Endothelial cell (in vitro differentiated cells): ENCODE measurements at regions not wholly inside any gene's neighbourhood (a gene's known extent, or its start where the extent isn't known, plus 50 kb on each side); places are given as distances from the start of the nearest gene placed in this dataset.

Experiments
- DNase-seq: peaks from one replicate; pipeline ENCODE4 v3.0.0; 2021; ENCODE audit warnings: low spot score
- H3K27ac Mint-ChIP-seq: one replicate; pipeline ENCODE4 v1.8.0; 2021; ENCODE audit warnings: mixed read lengths, inconsistent platforms; ENCODE audit not compliant: unreplicated experiment
- H3K27me3 Mint-ChIP-seq: one replicate; pipeline ENCODE4 v1.8.0; 2021; ENCODE audit warnings: mild to moderate bottlenecking, moderate library complexity, mixed read lengths, inconsistent platforms; ENCODE audit not compliant: unreplicated experiment
- H3K36me3 Mint-ChIP-seq: one replicate; pipeline ENCODE4 v1.8.0; 2021; ENCODE audit warnings: mild to moderate bottlenecking, low read depth, mixed read lengths, inconsistent platforms; ENCODE audit not compliant: unreplicated experiment
- H3K4me1 Mint-ChIP-seq: one replicate; pipeline ENCODE4 v1.8.0; 2021; ENCODE audit warnings: mild to moderate bottlenecking, mixed read lengths, inconsistent platforms; ENCODE audit not compliant: unreplicated experiment
- H3K4me3 Mint-ChIP-seq: one replicate; pipeline ENCODE4 v1.8.0; 2021; ENCODE audit warnings: mild to moderate bottlenecking, mixed read lengths, inconsistent platforms; ENCODE audit not compliant: unreplicated experiment
- H3K9me3 Mint-ChIP-seq: one replicate; pipeline ENCODE4 v1.8.0; 2021; ENCODE audit warnings: mixed read lengths, inconsistent platforms; ENCODE audit not compliant: unreplicated experiment
- TF ChIP-seq, protein P1 (sequence below): fragments of 200-600 bp; sonication (generic); IDR thresholded peaks from one replicate; pipeline ENCODE4 v1.5.0; 2021; ENCODE audit warnings: antibody characterized with exemption; ENCODE audit not compliant: unreplicated experiment

DNA sequence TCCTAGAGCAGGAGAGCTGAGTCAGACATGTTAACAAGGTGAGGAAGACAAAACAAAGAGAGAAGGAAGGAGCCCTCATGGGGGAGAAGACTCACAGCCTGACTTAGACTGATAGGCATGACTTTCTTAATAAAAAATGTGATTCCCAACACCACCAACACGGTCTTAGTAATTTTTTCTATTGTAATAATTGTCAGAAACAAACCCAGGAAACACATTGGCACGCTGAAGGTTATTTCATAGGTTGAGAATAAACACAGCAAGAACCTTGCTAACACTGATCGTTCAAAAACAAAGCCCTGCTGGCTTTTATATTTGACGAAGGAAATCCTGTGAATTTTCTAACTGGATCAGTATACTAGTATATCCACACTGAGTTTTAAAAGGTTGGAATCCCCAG lies 286.8 kb downstream of the HACE1 start:
- H3K27ac Mint-ChIP-seq, result no peak overlapping the region
- H3K9me3 Mint-ChIP-seq, result no peaks in the 10 kb centered on the region
- H3K4me3 Mint-ChIP-seq, result no peak overlapping the region
- TF ChIP-seq, protein P1, sequence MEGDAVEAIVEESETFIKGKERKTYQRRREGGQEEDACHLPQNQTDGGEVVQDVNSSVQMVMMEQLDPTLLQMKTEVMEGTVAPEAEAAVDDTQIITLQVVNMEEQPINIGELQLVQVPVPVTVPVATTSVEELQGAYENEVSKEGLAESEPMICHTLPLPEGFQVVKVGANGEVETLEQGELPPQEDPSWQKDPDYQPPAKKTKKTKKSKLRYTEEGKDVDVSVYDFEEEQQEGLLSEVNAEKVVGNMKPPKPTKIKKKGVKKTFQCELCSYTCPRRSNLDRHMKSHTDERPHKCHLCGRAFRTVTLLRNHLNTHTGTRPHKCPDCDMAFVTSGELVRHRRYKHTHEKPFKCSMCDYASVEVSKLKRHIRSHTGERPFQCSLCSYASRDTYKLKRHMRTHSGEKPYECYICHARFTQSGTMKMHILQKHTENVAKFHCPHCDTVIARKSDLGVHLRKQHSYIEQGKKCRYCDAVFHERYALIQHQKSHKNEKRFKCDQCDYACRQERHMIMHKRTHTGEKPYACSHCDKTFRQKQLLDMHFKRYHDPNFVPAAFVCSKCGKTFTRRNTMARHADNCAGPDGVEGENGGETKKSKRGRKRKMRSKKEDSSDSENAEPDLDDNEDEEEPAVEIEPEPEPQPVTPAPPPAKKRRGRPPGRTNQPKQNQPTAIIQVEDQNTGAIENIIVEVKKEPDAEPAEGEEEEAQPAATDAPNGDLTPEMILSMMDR, result no peak
- no peak for DNase-seq
- peaks cover 3% of the 10 kb centered on the region for H3K27me3 Mint-ChIP-seq
- no peaks in the 10 kb centered on the region for H3K36me3 Mint-ChIP-seq
- peaks cover 3% of the 10 kb centered on the region for H3K4me1 Mint-ChIP-seq

DNA sequence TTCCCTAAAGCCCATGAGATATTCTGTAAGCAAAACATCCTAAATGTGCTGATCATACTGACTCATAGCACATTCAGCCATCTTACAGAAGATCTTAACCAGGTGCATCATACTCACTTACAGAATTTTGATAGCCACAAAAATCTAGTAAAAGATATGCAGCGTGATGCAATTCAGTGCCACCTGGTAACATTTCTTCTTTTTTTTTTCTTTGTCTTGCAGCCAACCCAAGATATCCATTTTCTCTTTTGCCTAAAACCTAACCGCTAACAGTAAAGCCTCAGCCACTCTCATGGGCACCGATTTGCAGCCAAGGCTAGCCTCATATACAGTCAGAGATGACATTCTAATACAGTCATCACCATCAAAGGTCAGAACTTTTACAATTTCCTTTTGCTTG lies 293.3 kb downstream of the HACE1 start:
- no peaks in the 10 kb centered on the region for H3K9me3 Mint-ChIP-seq
- H3K4me1 Mint-ChIP-seq, result peaks cover 5% of the 10 kb centered on the region
- H3K36me3 Mint-ChIP-seq, result no peaks in the 10 kb centered on the region
- no peaks in the 10 kb centered on the region for H3K27me3 Mint-ChIP-seq
- DNase-seq, result no peak
- H3K4me3 Mint-ChIP-seq, result no peak overlapping the region
- TF ChIP-seq, protein P1, result no peak
- no peak overlapping the region for H3K27ac Mint-ChIP-seq

DNA sequence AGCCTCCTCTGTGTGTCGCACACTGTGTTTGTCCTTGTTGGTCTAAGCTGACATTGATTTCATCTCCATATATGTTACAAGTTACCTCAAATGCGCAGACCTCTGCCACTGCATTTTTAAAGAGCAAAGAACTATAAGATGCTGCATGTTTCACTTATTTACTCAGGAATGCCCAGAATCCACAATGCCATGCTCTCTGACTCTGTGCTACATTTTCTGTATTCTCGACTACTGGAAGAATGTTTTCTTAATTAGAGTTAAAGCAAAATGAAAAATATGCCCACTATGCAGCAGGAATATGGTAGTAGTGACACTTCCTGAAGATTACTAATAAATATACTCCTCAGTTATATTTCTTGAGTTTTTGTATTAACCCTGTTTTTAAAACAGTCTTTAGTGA lies 296.4 kb downstream of the HACE1 start:
- H3K27ac Mint-ChIP-seq, result no peak overlapping the region
- H3K36me3 Mint-ChIP-seq, result no peaks in the 10 kb centered on the region
- no peak overlapping the region for H3K4me3 Mint-ChIP-seq
- DNase-seq, result no peak
- no peaks in the 10 kb centered on the region for H3K27me3 Mint-ChIP-seq
- H3K4me1 Mint-ChIP-seq, result peaks cover 5% of the 10 kb centered on the region
- TF ChIP-seq, protein P1, result no peak
- H3K9me3 Mint-ChIP-seq, result no peaks in the 10 kb centered on the region

DNA sequence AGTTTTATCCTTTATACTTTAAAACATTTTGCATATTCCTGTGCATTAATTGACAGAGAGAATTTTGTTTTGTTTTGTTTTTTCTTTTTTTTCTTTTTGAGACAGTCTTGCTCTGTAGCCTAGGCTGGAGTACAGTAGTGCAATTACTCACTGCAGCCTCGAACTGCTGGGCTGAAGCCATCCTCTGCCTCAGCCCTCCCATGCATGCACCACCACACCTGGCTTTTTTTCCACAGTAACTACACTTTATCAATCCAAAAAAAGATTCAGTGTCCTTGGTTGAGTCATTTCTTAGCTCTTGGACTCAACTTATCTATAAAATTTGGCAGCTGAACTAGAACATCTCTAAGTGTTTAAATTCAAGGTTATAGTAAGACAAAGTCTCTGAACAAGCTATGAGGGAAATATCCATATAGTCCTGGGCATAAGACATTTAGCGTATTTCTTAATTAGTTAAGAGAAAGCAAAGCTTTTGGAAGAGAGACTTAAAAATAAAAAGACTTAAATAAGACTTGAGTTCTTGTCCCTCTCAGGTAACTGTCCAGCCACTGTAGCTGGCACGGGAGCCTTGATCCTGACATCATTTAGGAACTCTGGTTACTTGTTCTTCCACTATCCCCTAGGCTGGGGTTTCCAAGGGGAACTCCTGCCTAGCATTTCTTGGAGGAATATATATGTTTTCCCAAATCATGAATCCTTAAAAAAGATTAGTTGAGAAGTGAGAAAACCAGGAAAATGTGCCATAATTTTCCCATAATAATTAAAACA lies 300.1 kb downstream of the HACE1 start:
- no peaks in the 10 kb centered on the region for H3K36me3 Mint-ChIP-seq
- H3K4me3 Mint-ChIP-seq, result no peak overlapping the region

DNA sequence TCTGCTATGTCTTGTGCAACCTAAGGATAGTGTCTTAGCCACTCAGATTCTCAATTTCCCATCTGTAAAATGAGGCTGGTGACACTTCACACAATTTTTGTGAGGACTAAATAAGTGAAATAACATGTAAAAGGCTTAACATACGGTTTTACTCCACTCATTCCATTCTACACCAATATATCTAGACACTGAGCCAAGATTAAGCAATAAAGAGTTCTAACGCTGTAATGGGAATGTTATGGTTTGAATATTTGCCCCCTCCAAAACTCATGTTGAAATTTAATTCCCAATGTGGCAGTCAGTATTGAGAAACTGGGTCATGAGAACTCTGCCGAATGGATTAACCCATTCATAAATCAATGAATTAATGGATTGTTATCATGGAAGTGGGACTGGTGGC lies 301.0 kb downstream of the HACE1 start:
- H3K36me3 Mint-ChIP-seq, result no peaks in the 10 kb centered on the region
- no peak for DNase-seq
- TF ChIP-seq, protein P1, result no peak
- no peaks in the 10 kb centered on the region for H3K9me3 Mint-ChIP-seq
- no peak overlapping the region for H3K27ac Mint-ChIP-seq
- H3K27me3 Mint-ChIP-seq, result no peaks in the 10 kb centered on the region
- no peaks in the 10 kb centered on the region for H3K4me1 Mint-ChIP-seq
- no peak overlapping the region for H3K4me3 Mint-ChIP-seq

More for the DNA sequence above, 300.1 kb downstream of the HACE1 start:
- Mint-ChIP-seq H3K9me3 (no peaks in the 10 kb centered on the region), H3K4me1 (no peaks in the 10 kb centered on the region), H3K27me3 (no peaks in the 10 kb centered on the region), H3K27ac (no peak overlapping the region)
- no peak for DNase-seq
- TF ChIP-seq, protein P1, result no peak
